ENCODE measurements at regions not wholly inside any gene's neighbourhood (a gene's known extent, or its start where the extent isn't known, plus 50 kb on each side); places are given as distances from the start of the nearest gene placed in this dataset.

DNA sequence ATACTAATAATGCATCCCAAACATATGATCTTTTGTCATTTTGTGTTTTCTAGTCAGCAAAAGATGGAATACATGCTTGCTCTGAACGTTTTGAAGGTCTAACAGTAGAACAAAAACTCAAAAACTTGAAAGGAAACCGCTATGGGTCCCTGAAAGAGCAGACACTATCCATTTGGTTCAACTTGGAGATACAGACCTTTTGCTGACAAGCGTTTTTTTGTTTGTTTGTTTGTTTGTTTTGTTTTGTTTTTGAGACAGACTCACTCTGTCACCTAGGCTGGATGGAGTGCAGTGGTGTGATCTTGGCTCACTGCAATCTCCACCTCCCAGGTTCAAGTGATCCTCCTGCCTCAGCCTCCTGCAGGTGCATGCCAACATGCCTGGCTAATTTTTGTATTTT is 644.3 kb upstream of the PTCHD4 start:
- TF ChIP-seq, protein P1, sequence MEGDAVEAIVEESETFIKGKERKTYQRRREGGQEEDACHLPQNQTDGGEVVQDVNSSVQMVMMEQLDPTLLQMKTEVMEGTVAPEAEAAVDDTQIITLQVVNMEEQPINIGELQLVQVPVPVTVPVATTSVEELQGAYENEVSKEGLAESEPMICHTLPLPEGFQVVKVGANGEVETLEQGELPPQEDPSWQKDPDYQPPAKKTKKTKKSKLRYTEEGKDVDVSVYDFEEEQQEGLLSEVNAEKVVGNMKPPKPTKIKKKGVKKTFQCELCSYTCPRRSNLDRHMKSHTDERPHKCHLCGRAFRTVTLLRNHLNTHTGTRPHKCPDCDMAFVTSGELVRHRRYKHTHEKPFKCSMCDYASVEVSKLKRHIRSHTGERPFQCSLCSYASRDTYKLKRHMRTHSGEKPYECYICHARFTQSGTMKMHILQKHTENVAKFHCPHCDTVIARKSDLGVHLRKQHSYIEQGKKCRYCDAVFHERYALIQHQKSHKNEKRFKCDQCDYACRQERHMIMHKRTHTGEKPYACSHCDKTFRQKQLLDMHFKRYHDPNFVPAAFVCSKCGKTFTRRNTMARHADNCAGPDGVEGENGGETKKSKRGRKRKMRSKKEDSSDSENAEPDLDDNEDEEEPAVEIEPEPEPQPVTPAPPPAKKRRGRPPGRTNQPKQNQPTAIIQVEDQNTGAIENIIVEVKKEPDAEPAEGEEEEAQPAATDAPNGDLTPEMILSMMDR (conservative IDR thresholded peaks at IDR 0.05), result no peak
- TF ChIP-seq ZFX (IDR thresholded peaks at IDR 0.05), result no peak

Data from C4-2B (cell line).